ENCODE measurements at regions not wholly inside any gene's neighbourhood (a gene's known extent, or its start where the extent isn't known, plus 50 kb on each side); places are given as distances from the start of the nearest gene placed in this dataset.

GRCh38 chr10:124151466-124152095, 58.2 kb upstream of the CHST15 start:
- TF ChIP-seq CTCF (IDR thresholded peaks at IDR 0.05; ENCODE audit: poor library complexity) (no peak), EZH2 (IDR thresholded peaks at IDR 0.05; ENCODE audit: borderline replicate concordance) (no peak), EZH2phosphoT487 (IDR thresholded peaks at IDR 0.05; ENCODE audit: low read depth, severe bottlenecking, unreplicated experiment) (no peak)
